H9 (cell line): ENCODE measurements at regions not wholly inside any gene's neighbourhood (a gene's known extent, or its start where the extent isn't known, plus 50 kb on each side); places are given as distances from the start of the nearest gene placed in this dataset.

Source experiments
- DNase-seq: peaks from one replicate; pipeline ENCODE4 v3.0.0-alpha.2; 2017
- H2AFZ ChIP-seq: one replicate; pipeline ENCODE4 v1.6.1; 2013; ENCODE audit warnings: mild to moderate bottlenecking, low read length, control low read depth, moderate library complexity
- H2AK5ac ChIP-seq: 2 replicates; pipeline ENCODE4 v1.6.1; 2013; ENCODE audit warnings: low read length, control low read depth, mixed read lengths; ENCODE audit not compliant: insufficient read length
- H2BK120ac ChIP-seq: one replicate; pipeline ENCODE4 v1.6.1; 2013; ENCODE audit warnings: low read depth, mild to moderate bottlenecking, low read length, control low read depth, inconsistent platforms; ENCODE audit not compliant: poor library complexity, severe bottlenecking
- H2BK12ac ChIP-seq: 2 replicates; pipeline ENCODE4 v1.6.1; 2013; ENCODE audit warnings: low read length, control low read depth, mixed read lengths, low read depth; ENCODE audit not compliant: insufficient read length
- H2BK15ac ChIP-seq: 2 replicates; pipeline ENCODE4 v1.6.1; 2013; ENCODE audit warnings: low read depth, low read length, control low read depth
- H2BK20ac ChIP-seq: one replicate; pipeline ENCODE4 v1.6.1; 2013; ENCODE audit warnings: low read depth, mild to moderate bottlenecking, low read length, control low read depth, inconsistent platforms; ENCODE audit not compliant: poor library complexity, severe bottlenecking
- H2BK5ac ChIP-seq: 2 replicates; pipeline ENCODE4 v1.6.1; 2013; ENCODE audit warnings: low read length, control low read depth, mixed read lengths; ENCODE audit not compliant: insufficient read length
- H3K14ac ChIP-seq: 2 replicates; pipeline ENCODE4 v1.6.1; 2013; ENCODE audit warnings: low read length, control low read depth; ENCODE audit not compliant: insufficient read depth
- H3K18ac ChIP-seq: 2 replicates; pipeline ENCODE4 v1.6.1; 2013; ENCODE audit warnings: low read depth, mild to moderate bottlenecking, mixed read lengths, low read length, control low read depth; ENCODE audit not compliant: insufficient read length
- H3K23ac ChIP-seq: 2 replicates; pipeline ENCODE4 v1.6.1; 2013; ENCODE audit warnings: low read length, control low read depth, mixed read lengths, low read depth; ENCODE audit not compliant: insufficient read length
- H3K23me2 ChIP-seq: 2 replicates; pipeline ENCODE4 v1.6.1; 2013; ENCODE audit warnings: low read depth, mild to moderate bottlenecking, mixed read lengths, low read length, control low read depth; ENCODE audit not compliant: insufficient read length, poor library complexity, severe bottlenecking
- H3K27ac ChIP-seq: 2 replicates; pipeline ENCODE4 v1.5.1; 2013; ENCODE audit warnings: low read length, control low read depth, mixed read lengths, low read depth; ENCODE audit not compliant: insufficient read length
- H3K27me3 ChIP-seq: 2 replicates; pipeline ENCODE4 v1.6.1; 2013; ENCODE audit warnings: low read length, control low read depth, inconsistent platforms; ENCODE audit not compliant: insufficient read depth
- H3K4ac ChIP-seq: 2 replicates; pipeline ENCODE4 v1.6.1; 2013; ENCODE audit warnings: low read depth, mild to moderate bottlenecking, control low read depth, inconsistent platforms, low read length, moderate library complexity
- H3K4me1 ChIP-seq: 2 replicates; pipeline ENCODE4 v1.6.1; 2013; ENCODE audit warnings: low read length, control low read depth, inconsistent platforms; ENCODE audit not compliant: insufficient read depth
- H3K4me2 ChIP-seq: 2 replicates; pipeline ENCODE4 v1.6.1; 2013; ENCODE audit warnings: low read length, control low read depth, mixed read lengths; ENCODE audit not compliant: insufficient read length, insufficient read depth
- H3K56ac ChIP-seq: 2 replicates; pipeline ENCODE4 v1.6.1; 2013; ENCODE audit warnings: low read depth, mild to moderate bottlenecking, mixed read lengths, low read length, control low read depth; ENCODE audit not compliant: insufficient read length
- H3K79me1 ChIP-seq: 2 replicates; pipeline ENCODE4 v1.6.1; 2013; ENCODE audit warnings: low read depth, mild to moderate bottlenecking, moderate library complexity, low read length, control low read depth, inconsistent platforms; ENCODE audit not compliant: insufficient read depth, poor library complexity, severe bottlenecking
- H3K79me2 ChIP-seq: 2 replicates; pipeline ENCODE4 v1.6.1; 2013; ENCODE audit warnings: low read length, control low read depth, inconsistent platforms; ENCODE audit not compliant: insufficient read depth
- H3K9ac ChIP-seq: 2 replicates; pipeline ENCODE4 v1.6.1; 2013; ENCODE audit warnings: low read length, control low read depth, mixed read lengths; ENCODE audit not compliant: insufficient read length; ENCODE audit errors: extremely low read depth
- H3K9me3 ChIP-seq: one replicate; pipeline ENCODE4 v1.6.1; 2013; ENCODE audit warnings: low read depth, low read length, inconsistent platforms; ENCODE audit not compliant: control insufficient read depth
- H3T11ph ChIP-seq: one replicate; pipeline ENCODE4 v1.6.1; 2013; ENCODE audit warnings: mild to moderate bottlenecking, low read length, control low read depth, inconsistent platforms
- H4K20me1 ChIP-seq: one replicate; pipeline ENCODE4 v1.6.1; 2013; ENCODE audit not compliant: control insufficient read depth, insufficient read length, insufficient read depth
- H4K5ac ChIP-seq: 2 replicates; pipeline ENCODE4 v1.6.1; 2013; ENCODE audit warnings: low read depth, mild to moderate bottlenecking, mixed read lengths, low read length, control low read depth; ENCODE audit not compliant: insufficient read length
- H4K8ac ChIP-seq: replicated peaks from 2 replicates; pipeline ENCODE4 v1.6.1; 2013; ENCODE audit warnings: low read length, control low read depth, mixed read lengths, low read depth; ENCODE audit not compliant: insufficient read length
- H4K91ac ChIP-seq: 2 replicates; pipeline ENCODE4 v1.6.1; 2013; ENCODE audit warnings: low read depth, mild to moderate bottlenecking, moderate library complexity, mixed read lengths, low read length, control low read depth; ENCODE audit not compliant: insufficient read length
- H3K27ac Mint-ChIP-seq, 3 experiments: 2 replicates in 2 of 3; 3 replicates in 1 of 3; pipeline ENCODE4 v1.8.0; 2020 to 2021; ENCODE audit warnings: mixed read lengths in 3 of 3, mild to moderate bottlenecking in 1 of 3, moderate library complexity in 1 of 3
- H3K27me3 Mint-ChIP-seq: 2 replicates; pipeline ENCODE4 v1.8.0; 2021; ENCODE audit warnings: low read depth, mild to moderate bottlenecking, moderate library complexity, mixed read lengths
- H3K36me3 Mint-ChIP-seq, 3 experiments: 2 replicates in 2 of 3; 3 replicates in 1 of 3; pipeline ENCODE4 v1.8.0; 2020 to 2021; ENCODE audit warnings: low read depth in 3 of 3, mixed read lengths in 3 of 3; ENCODE audit not compliant: insufficient read depth in 1 of 3
- H3K4me1 Mint-ChIP-seq, 2 experiments: 2 replicates each; pipeline ENCODE4 v1.8.0; 2020; ENCODE audit warnings: mixed read lengths in 2 of 2
- H3K4me3 Mint-ChIP-seq, 2 experiments: 2 replicates in 1 of 2; 3 replicates in 1 of 2; pipeline ENCODE4 v1.8.0; 2020 to 2021; ENCODE audit warnings: mild to moderate bottlenecking in 2 of 2, mixed read lengths in 2 of 2, moderate library complexity in 1 of 2
- H3K9me3 Mint-ChIP-seq, 2 experiments: 2 replicates in 1 of 2; 3 replicates in 1 of 2; pipeline ENCODE4 v1.8.0; 2020; ENCODE audit warnings: mild to moderate bottlenecking in 2 of 2, mixed read lengths in 2 of 2, moderate library complexity in 1 of 2
- CTCF ChIP-seq: fragments of 200-600 bp; sonication (generic); conservative IDR thresholded peaks from 3 replicates; pipeline ENCODE4 v1.8.0; 2021; ENCODE audit warnings: antibody characterized with exemption, mild to moderate bottlenecking
- WGBS: extraction: QIAGEN DNeasy Blood & Tissue Kit; methylation state at CpG from one replicate; pipeline ENCODE4 v1.1.7; 2013; ENCODE audit warnings: missing lambda C conversion rate, low lambda C conversion rate, mixed read lengths; ENCODE audit not compliant: insufficient read length; ENCODE audit errors: extremely low coverage; 5-methylcytosine and 5-hydroxymethylcytosine counted together

GRCh38 chr10:83955406-83955805, 183.9 kb upstream of the GHITM start:
- H3K9me3 ChIP-seq = no peaks in the 10 kb centered on the region
- H3K23ac ChIP-seq = no peak overlapping the region
- H3K4me3 Mint-ChIP-seq = no peak overlapping the region
- no peaks in the 10 kb centered on the region for H4K20me1 ChIP-seq
- H4K8ac ChIP-seq = no peak overlapping the region
- H3T11ph ChIP-seq = no peak overlapping the region
- no peak overlapping the region for H3K27ac ChIP-seq
- no peaks in the 10 kb centered on the region for H3K23me2 ChIP-seq
- no peaks in the 10 kb centered on the region; a peak in 1 of 7 replicates for H3K36me3 Mint-ChIP-seq
- no peak overlapping the region for H2BK15ac ChIP-seq
- H2AFZ ChIP-seq = no peak overlapping the region
- no peaks in the 10 kb centered on the region for H3K79me2 ChIP-seq
- no peak overlapping the region for H3K56ac ChIP-seq
- WGBS = no CpG with 5 or more reads among the region's 2 CpGs
- H3K4me1 Mint-ChIP-seq = peaks cover 55% of the 10 kb centered on the region in 2 experiments
- peaks cover 17% of the 10 kb centered on the region for H3K4me1 ChIP-seq
- no peak overlapping the region for H3K4me2 ChIP-seq
- no peak overlapping the region for H2BK120ac ChIP-seq
- H3K27ac Mint-ChIP-seq = peak overlapping the region in 1 of 3 experiments; percentile 28; a peak in 1 of 7 replicates
- no peak overlapping the region for H3K9ac ChIP-seq
- no peak overlapping the region for H3K14ac ChIP-seq
- no peak overlapping the region for H3K4ac ChIP-seq
- no peaks in the 10 kb centered on the region for H3K79me1 ChIP-seq
- no peak for DNase-seq
- H3K27me3 Mint-ChIP-seq = peaks cover 83% of the 10 kb centered on the region
- no peak overlapping the region for H4K91ac ChIP-seq
- no peak overlapping the region for H2AK5ac ChIP-seq
- no peaks in the 10 kb centered on the region; a peak in 1 of 5 replicates for H3K9me3 Mint-ChIP-seq
- H3K18ac ChIP-seq = no peak overlapping the region
- H2BK20ac ChIP-seq = no peak overlapping the region
- no peak overlapping the region for H4K5ac ChIP-seq
- H3K27me3 ChIP-seq = no peaks in the 10 kb centered on the region
- H2BK12ac ChIP-seq = no peak overlapping the region
- no peak overlapping the region for H2BK5ac ChIP-seq
- no peak for TF ChIP-seq CTCF
